GM12874 (cell line): ENCODE measurements at regions not wholly inside any gene's neighbourhood (a gene's known extent, or its start where the extent isn't known, plus 50 kb on each side); places are given as distances from the start of the nearest gene placed in this dataset.

Experiments
- CTCF ChIP-seq: IDR thresholded peaks from 2 replicates; pipeline ENCODE4 v1.5.1; 2011; ENCODE audit warnings: low read depth, mild to moderate bottlenecking, control low read depth, low read length, moderate library complexity; ENCODE audit not compliant: insufficient read depth

GRCh38 chr17:15145621-15146020 lies 119.5 kb downstream of the PMP22 start:
- no peak for TF ChIP-seq CTCF

- TF ChIP-seq CTCF = no peak
Observed at GRCh38 chr17:15143524-15143923, 121.6 kb downstream of the PMP22 start.

GRCh38 chr17:15134363-15134762 lies 130.8 kb downstream of the PMP22 start:
- no peak for TF ChIP-seq CTCF

GRCh38 chr17:15133826-15134225 lies 131.3 kb downstream of the PMP22 start:
- no peak for TF ChIP-seq CTCF

- no peak for TF ChIP-seq CTCF
Observed at GRCh38 chr17:15133143-15133542, 132.0 kb downstream of the PMP22 start.

GRCh38 chr17:15130426-15130825 lies 134.7 kb downstream of the PMP22 start:
- TF ChIP-seq CTCF = no peak

GRCh38 chr17:15129986-15130385 lies 135.1 kb downstream of the PMP22 start:
- no peak for TF ChIP-seq CTCF

GRCh38 chr17:15124746-15125145 lies 140.4 kb downstream of the PMP22 start:
- no peak for TF ChIP-seq CTCF
